Adrenal gland (tissue), 9 donors: ENCODE measurements at regions not wholly inside any gene's neighbourhood (a gene's known extent, or its start where the extent isn't known, plus 50 kb on each side); places are given as distances from the start of the nearest gene placed in this dataset.

ENCODE experiments used
- DNase-seq, 7 donors: peaks; one replicate each; pipeline ENCODE4 v3.0.0-alpha.2; 2019 to 2020
- H3K27ac ChIP-seq, 5 donors: fragments of 200-600 bp; sonication (generic) in 4 of 5; 1 replicate in 3 of 5; 2 replicates in 2 of 5; pipeline versions ENCODE4 v1.5.1 to v1.8.0; 2016 to 2020; ENCODE audit warnings: mild to moderate bottlenecking in 1 of 5
- H3K27me3 ChIP-seq: fragments of 200-600 bp; 2 replicates; pipeline ENCODE4 v1.8.0; 2021
- H3K36me3 ChIP-seq, 2 donors: fragments of 200-600 bp; replicated peaks in 1 of 2; 1 replicate in 1 of 2; 2 replicates in 1 of 2; pipeline versions ENCODE4 v1.5.1 to v1.8.0; 2018 to 2022
- H3K4me1 ChIP-seq, 2 donors: fragments of 200-600 bp; replicated peaks in 1 of 2; 1 replicate in 1 of 2; 2 replicates in 1 of 2; pipeline versions ENCODE4 v1.5.1 to v1.8.0; 2018 to 2021
- H3K4me3 ChIP-seq, 4 donors: fragments of 200-600 bp; sonication (generic) in 3 of 4; one replicate each; pipeline ENCODE4 v1.5.1; 2016 to 2018
- H3K9me3 ChIP-seq, 3 donors: fragments of 200-600 bp; sonication (generic) in 1 of 3; replicated peaks in 1 of 3; 1 replicate in 2 of 3; 2 replicates in 1 of 3; pipeline versions ENCODE4 v1.5.1 to v1.8.0; 2016 to 2021
- CTCF ChIP-seq, 6 experiments: fragments of 450-650 bp in 4 of 6; fragments of 200-600 bp in 2 of 6; sonication (generic) in 1 of 6; IDR thresholded peaks; 1 replicate in 5 of 6; 2 replicates in 1 of 6; pipeline versions ENCODE4 v1.5.1 to v1.8.0; 2016 to 2021; ENCODE audit warnings: antibody characterized with exemption in 6 of 6, mild to moderate bottlenecking in 2 of 6, moderate library complexity in 1 of 6
- POLR2A ChIP-seq, 2 donors: fragments of 450-650 bp; IDR thresholded peaks; one replicate each; pipeline ENCODE4 v1.6.1; 2017; ENCODE audit warnings: antibody characterized with exemption in 2 of 2, mild to moderate bottlenecking in 2 of 2, moderate library complexity in 1 of 2
- WGBS, 4 donors: extraction: QIAGEN DNeasy Blood & Tissue Kit in 2 of 4; methylation state at CpG; one replicate each; pipeline versions ENCODE4 v1.1.5 to v1.1.7; 2013 to 2017; 5-methylcytosine and 5-hydroxymethylcytosine counted together
- intact Hi-C, 2 donors: fragments of 100-400 bp; cut with DNase I; formaldehyde crosslinking; loops; one replicate each; pipeline versions ENCODE4 v1.14.1 to v1.15.0; 2022 to 2023
- donor health status: healthy with polysubstance abuse.
- donor health status: Bipolar disorder and iron deficiency.
- donor health status: DM: yes; HTN: yes; CAD: no.
- donor health status: DM: no; HTN: no; CAD: no.
- donor health status: DM: no; HTN: no; CAD: no.

- WGBS, 4 donors, result 81 to 86% (median 85%) methylated on average over 8 to 14 of the region's 14 CpGs
- DNase-seq, result no peak
- Histone ChIP-seq H3K4me1 (no peaks in the 10 kb centered on the region), H3K27me3 (no peaks in the 10 kb centered on the region), H3K9me3 (no peaks in the 10 kb centered on the region), H3K36me3 (no peaks in the 10 kb centered on the region), H3K4me3 (no peak overlapping the region), H3K27ac (no peak overlapping the region)
- TF ChIP-seq CTCF (IDR thresholded peaks at IDR 0.05) (no peak), POLR2A (IDR thresholded peaks at IDR 0.05) (no peak)
- intact Hi-C loops, result no loop called here
Measured at GRCh38 chr10:130767116-130767730, 544.3 kb downstream of the TCERG1L start.

GRCh38 chr10:130769146-130770017 is 542.1 kb downstream of the TCERG1L start:
- TF ChIP-seq CTCF (IDR thresholded peaks at IDR 0.05) (no peak), POLR2A (IDR thresholded peaks at IDR 0.05) (no peak)
- no peaks in the 10 kb centered on the region for H3K27me3 ChIP-seq

DNA sequence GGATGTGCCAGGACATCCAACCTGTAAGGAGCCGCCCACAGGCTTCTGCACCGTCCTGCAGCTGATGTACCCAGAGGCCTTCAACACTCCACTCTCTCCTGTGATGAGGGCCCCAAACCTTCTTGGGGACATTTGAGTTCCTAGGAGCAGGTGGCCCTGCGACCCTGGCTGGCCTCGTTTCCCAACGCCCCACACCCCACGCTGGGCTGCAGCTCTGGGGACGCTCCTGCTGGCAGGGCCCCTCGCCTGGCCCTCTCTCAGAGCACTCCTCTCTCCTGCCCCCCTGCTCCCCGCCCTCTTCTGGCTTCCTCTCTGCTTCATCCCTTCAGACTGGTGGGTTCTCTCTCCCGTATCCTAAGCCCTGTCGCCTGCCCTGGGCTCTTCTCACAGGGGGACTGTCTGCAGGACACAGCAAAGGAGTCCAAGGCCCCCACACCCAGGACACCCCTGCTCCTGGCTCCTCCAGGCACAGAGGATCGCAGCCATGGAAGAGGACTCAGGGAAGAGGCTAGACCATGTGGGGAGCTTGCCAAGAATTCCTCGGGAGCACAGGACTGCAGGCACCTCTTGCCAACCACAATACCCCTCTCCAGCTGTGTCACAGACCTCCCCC is 541.4 kb downstream of the TCERG1L start:
- Histone ChIP-seq H3K27ac (no peak overlapping the region), H3K9me3 (no peaks in the 10 kb centered on the region), H3K4me3 (no peak overlapping the region), H3K27me3 (no peaks in the 10 kb centered on the region), H3K4me1 (no peaks in the 10 kb centered on the region), H3K36me3 (no peaks in the 10 kb centered on the region)
- DNase-seq, result no peak
- TF ChIP-seq POLR2A (IDR thresholded peaks at IDR 0.05) (no peak), CTCF (IDR thresholded peaks at IDR 0.05) (no peak)
- WGBS, 4 donors, result 72 to 82% (median 79%) methylated on average over 10 to 13 of the region's 13 CpGs
- intact Hi-C loops, result no loop called here

More at GRCh38 chr10:130769146-130770017, 542.1 kb downstream of the TCERG1L start:
- no peaks in the 10 kb centered on the region for H3K36me3 ChIP-seq
- no peak overlapping the region for H3K27ac ChIP-seq
- H3K9me3 ChIP-seq, result no peaks in the 10 kb centered on the region
- 82 to 87% (median 84%) methylated on average over 10 of the region's 10 CpGs for WGBS, 4 donors
- intact Hi-C loops, result no loop called here
- H3K4me3 ChIP-seq, result no peak overlapping the region
- no peak for DNase-seq
- H3K4me1 ChIP-seq, result no peaks in the 10 kb centered on the region

GRCh38 chr10:130771491-130771946 is 540.0 kb downstream of the TCERG1L start:
- H3K4me1 ChIP-seq, result no peaks in the 10 kb centered on the region
- H3K27ac ChIP-seq, result no peak overlapping the region
- H3K27me3 ChIP-seq, result no peaks in the 10 kb centered on the region
- H3K4me3 ChIP-seq, result no peak overlapping the region
- 52 to 64% (median 57%) methylated on average over 11 to 13 of the region's 13 CpGs for WGBS, 4 donors
- intact Hi-C loops, result no loop called here
- DNase-seq, result peak in 1 of 7 donors; percentile 65
- H3K36me3 ChIP-seq, result no peaks in the 10 kb centered on the region
- no peaks in the 10 kb centered on the region for H3K9me3 ChIP-seq
- no peak for TF ChIP-seq POLR2A (IDR thresholded peaks at IDR 0.05)
- TF ChIP-seq CTCF (IDR thresholded peaks at IDR 0.05), result no peak
